HG02642 (cell line): ENCODE measurements at regions not wholly inside any gene's neighbourhood (a gene's known extent, or its start where the extent isn't known, plus 50 kb on each side); places are given as distances from the start of the nearest gene placed in this dataset.
"Not testable (repeated sequence)": the region's sequence is repeated elsewhere in the genome, so short reads cannot be mapped to it uniquely, and the experiment has no call there.

Source experiments
- ATAC-seq: cut with Tn5 transposase; IDR thresholded peaks from one replicate; pipeline ENCODE4 v1.9.1; 2021; ENCODE audit warnings: mild to moderate bottlenecking; ENCODE audit not compliant: unreplicated experiment, poor library complexity

DNA sequence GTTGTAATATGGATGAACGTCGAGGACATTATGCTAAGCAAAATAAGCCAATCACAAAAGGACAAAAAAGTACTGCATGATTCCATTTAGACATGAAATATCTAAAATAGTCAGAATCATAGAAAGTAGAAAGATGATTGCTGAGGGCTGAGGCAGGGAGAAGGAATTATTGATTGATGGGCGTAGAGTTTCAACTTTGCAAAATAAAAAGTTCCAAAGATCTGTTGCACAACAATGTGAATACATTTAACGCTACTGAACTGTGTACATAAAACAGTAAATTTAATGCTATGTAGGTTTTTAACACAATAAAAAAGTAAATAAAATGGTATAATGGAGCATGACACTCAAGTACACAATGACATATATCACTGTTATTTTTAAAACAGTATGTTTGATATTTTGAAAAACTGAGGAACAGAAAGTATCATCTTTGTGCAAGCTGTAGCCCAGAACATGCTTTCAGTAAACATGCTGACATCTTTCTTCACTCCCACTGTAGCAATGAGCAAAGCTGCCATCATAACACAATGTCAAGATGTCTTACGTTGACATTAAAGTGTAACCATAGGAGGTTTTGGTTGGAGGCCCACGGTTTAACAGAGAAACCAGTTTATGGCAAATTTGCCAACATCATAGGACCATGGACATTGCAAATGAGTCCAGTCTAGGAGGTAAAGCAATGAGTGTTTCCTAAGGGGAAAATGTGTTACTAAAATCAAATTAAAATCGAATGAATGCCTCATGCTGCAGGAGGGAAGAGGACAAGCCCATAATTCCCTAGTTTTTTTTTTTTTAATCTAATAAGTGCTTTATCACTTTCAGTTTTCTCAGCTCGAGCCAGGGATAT, 125.8 kb upstream of the SGCD start:
- no peak for ATAC-seq

DNA sequence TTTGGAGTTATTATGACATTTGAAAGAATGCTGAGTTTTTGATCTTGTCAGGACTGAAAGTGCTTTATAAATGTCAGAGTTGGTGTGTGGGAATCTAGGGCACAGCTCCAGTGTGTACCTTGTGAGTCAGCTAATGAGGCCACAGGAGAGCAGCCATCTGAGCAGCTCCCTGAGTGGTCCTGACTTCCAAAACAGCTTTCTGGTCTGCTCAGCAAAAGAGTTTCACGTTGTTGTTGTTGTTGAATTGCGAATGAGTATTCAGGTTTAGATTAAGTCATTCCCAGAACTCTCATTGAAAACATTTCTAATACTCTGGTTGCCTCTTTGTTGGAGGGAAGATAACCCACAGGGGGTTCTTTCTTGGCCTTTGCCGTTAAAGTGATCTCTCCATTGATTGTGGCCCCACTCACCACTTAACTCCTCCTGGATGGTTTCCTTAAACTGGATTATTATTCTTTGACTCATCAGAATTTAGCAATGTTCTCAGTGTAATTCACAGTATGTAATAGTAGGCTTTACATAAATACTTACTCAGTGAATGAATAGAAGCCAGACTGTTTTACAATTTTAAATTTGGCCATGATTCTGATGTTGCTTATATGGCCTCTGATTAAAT, 125.1 kb upstream of the SGCD start:
- no peak for ATAC-seq

DNA sequence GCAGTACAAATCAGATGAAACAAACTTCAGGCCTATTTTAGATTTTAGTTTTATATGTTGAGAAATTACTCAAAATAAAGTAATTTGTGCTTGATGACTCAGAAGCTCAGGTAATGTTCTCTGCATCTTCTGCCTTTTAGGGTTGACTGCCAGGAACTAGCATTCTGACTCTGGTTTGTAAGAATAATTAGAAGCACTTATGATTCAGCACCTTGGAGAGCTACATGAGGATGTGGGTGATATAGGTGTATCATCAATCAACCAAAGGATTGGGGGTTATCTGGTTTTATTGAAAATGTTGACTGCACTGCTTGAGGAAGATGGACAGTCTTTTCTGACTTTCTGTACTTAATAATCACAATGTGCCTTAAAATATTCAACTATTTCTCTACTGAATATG, 118.7 kb upstream of the SGCD start:
- no peak for ATAC-seq

DNA sequence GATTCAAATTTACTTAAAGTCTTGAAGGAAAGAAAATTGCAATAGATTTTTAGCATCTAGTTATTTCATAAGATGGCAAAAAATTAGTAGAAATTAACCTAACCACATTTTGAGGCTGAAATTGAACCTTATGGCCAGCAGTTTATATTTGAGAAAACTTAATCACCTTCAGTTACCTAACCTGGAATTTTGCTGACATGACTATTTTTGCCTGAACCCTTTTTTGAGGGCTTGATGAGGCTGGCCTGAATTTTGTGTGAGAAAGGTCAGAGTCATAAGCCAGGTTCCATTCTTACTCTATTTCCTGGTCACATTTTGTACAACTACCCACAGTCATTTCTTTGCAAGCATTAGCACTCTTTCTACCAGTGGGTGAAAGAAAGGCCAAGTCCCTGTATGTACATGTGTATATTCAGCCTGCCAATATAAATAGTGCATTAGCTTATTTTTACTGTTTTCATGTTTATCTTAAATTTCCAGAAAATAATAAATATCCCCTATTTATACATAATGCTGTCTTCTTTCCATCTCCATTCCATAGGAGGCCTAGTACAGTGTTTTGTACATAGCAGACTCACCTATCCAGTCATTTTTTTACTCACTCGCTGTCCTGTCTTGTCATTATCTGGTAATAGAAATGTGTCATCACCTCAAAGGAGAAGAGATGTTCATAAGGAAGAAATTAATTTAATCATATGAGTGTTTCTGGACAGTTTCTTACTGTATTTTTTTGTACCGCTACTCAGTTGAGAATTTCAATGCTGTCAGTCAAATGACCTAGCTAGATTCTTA, 108.4 kb upstream of the SGCD start:
- no peak for ATAC-seq

GRCh38 chr5:156219483-156220005, 107.4 kb upstream of the SGCD start:
- ATAC-seq: no peak

DNA sequence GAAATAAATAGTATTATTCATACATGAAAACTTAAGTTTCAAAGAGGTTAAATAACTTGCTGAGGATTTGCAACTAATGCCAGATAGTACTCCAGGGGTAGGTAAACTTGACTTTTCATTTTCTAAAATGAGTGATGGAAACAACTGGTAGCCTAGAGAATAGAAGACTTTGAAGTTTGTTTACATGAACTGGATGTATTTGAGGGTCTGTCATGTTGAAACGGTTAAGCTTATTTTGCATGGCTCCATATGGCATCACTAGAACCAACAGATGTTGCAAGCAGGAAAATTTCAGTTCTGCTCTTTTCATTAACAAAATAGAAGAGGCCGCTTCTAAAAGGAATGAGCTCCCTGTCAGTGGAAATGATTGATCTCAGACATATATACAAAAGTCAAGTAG, 105.1 kb upstream of the SGCD start:
- ATAC-seq: no peak

GRCh38 chr5:156223547-156223946, 103.4 kb upstream of the SGCD start:
- ATAC-seq: no peak

DNA sequence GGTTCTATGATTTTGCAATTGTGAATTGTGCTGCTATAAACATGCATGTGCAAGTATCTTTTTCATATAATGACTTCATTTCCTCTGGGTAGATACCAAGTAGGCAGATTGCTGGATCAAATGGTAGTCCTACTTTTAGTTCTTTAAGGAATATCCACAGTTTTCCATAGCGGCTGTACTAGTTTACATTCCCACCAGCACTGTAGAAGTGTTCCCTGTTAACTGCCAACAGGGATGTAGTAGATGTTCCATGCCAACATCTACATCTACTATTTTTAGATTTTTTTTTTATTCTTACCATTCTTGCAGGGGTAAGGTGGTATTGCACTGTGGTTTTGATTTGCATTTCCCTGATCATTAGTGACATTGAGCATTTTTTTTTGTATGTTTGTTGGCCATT, 100.5 kb upstream of the SGCD start:
- not testable (repeated sequence) for ATAC-seq

DNA sequence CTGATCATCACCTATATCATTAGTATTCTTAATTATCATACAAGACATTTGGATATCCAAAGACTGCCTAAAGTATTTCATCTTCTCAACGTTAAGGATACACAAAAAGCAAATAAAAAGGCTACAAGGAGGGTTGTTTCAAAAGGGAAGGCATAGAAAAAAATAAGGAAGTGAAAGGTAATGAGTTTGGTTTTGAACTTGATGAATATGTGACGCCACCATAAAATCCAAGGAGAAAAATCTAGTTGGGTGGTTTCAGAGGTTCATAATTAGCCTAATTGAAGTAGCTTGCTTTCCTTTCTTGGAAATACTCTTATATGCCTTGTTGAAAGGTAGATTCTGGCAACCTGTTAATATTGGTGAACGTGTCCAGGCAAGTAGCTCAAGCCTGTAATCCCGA, 96.1 kb upstream of the SGCD start:
- no peak for ATAC-seq

GRCh38 chr5:156232251-156232869, 94.6 kb upstream of the SGCD start:
- no peak for ATAC-seq

GRCh38 chr5:156237361-156237760, 89.6 kb upstream of the SGCD start:
- no peak for ATAC-seq

- no peak for ATAC-seq
Observed at GRCh38 chr5:156239800-156240199, 87.2 kb upstream of the SGCD start.

GRCh38 chr5:156240414-156240813, 86.5 kb upstream of the SGCD start:
- ATAC-seq: no peak

DNA sequence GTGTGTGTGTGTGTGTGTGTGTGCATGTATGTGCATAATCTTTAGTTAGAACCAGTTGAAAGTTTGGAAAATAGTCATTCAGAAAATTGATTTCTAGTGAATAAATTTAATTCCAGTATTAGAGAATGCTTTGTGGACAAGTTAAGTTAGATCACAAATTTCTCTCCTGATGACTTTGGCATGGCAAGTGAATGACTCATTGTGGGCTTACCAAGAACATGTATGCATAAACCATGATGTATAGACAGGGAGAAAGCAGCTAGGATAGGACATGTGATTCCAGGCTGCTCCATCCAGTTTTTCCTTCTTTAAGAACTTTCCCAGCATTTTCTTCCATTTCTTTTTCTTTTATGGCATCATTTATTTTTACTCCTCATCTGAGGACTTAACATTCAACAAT, 85.7 kb upstream of the SGCD start:
- no peak for ATAC-seq

- ATAC-seq: no peak
Observed at GRCh38 chr5:156245895-156246294, 81.1 kb upstream of the SGCD start.

DNA sequence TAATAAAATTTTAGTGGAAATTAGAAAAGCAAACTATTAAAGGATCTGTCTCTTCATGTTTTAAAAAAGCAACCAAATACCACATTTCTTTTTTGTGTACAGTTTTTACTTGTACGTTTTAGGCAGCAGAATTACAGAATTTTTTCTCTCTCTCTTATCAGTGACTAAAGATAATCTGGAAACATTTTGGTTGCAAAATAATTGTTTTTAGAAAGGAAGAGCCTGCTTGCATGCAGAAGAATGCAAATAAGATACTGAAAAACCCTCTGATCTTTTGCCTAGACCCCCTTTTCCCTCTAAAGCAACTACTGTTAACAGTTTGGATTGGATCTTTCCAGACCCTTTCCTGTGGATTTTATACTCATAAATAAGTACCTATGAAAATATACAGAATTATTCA, 75.9 kb upstream of the SGCD start:
- no peak for ATAC-seq

- no peak for ATAC-seq
Observed at GRCh38 chr5:156253130-156253529, 73.8 kb upstream of the SGCD start.

DNA sequence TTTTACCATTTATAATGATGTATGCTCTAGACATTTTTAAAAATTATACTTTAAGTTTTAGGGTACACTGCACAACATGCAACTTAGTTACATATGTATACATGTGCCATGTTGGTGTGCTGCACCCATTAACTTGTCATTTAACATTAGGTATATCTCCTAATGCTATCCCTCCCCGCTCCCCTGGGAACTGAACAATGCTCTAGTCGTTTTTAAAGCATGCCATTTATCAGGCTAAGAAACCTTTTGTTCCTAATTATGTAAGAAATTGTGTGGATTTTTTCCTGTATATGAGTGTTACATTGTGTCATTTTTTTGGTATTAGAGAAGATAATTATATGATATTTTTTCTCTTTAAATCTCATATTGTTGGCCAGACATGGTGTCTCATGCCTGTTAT, 72.8 kb upstream of the SGCD start:
- ATAC-seq: no peak

DNA sequence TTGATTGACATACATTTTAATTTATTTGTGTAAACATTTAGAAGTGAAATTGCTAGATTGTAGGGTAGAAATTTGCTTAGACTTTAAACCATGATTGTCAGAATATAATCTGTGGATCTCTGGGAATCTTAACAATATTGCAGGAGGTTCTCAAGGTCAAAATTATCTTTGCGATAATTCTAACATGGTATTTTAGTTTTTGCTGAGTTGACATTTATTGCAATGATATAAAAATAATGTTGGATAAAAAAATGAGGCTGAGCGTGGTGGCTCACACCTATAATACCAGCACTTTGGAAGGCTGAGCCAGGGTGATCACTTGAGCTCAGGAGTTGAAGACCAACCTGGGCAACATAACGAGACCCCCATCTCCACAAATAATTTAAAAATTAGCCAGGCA, 70.3 kb upstream of the SGCD start:
- ATAC-seq: no peak

DNA sequence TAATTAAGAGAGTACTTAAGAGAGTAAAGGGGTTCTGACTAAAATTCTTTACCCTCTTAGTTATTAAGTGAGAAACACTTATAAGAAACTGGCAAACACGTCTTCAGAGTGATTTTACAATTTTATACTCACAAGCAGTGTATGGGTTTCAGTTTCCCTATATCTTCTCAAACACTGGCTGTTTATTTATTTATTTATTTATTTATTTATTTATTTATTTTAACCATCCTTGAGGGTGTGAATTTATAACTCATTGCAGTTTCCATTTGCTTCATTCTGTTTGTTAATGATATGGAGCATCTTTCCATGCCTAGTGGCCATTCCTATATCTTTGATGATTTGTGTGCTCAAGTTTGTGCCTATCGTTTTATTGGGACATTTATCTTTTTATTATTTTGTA, 68.0 kb upstream of the SGCD start:
- no peak for ATAC-seq

- no peak for ATAC-seq
Observed at GRCh38 chr5:156259618-156260017, 67.3 kb upstream of the SGCD start.
